LNCaP clone FGC (cell line): ENCODE measurements at regions not wholly inside any gene's neighbourhood (a gene's known extent, or its start where the extent isn't known, plus 50 kb on each side); places are given as distances from the start of the nearest gene placed in this dataset.

Experiments used
- DNase-seq: peaks from one replicate; pipeline ENCODE4 v3.0.0-alpha.2; 2011; ENCODE audit warnings: low read depth
- H3K4me3 ChIP-seq: 2 replicates; pipeline ENCODE4 v1.5.1; 2011; ENCODE audit warnings: mild to moderate bottlenecking, low read depth, low read length, control low read depth
- TF ChIP-seq, protein P1 (sequence below): IDR thresholded peaks from 2 replicates; pipeline ENCODE4 v1.5.1; 2012; ENCODE audit warnings: mild to moderate bottlenecking; ENCODE audit not compliant: control insufficient read depth, insufficient read depth; ENCODE audit errors: extremely low read depth

DNA sequence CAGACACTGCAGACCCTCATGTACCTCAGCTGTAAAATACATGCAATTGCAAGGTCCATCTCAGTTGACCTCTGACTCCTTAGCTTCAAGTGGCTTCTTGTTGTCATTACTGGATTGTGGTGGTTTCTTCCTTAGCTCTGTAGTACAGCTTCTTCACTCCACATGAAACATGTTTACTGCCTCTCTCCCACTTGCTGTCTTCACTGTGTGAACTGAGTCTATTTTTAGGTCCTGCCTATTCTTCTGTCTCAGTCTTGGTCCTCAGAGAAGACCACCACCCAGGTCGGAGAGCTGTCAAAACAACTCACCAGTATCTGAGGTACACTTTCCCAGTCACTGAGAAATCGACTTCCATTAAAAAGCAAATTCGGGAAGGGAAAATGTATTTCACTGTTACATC, 50.2 kb upstream of the EYA4 start:
- no peak overlapping the region for H3K4me3 ChIP-seq
- TF ChIP-seq, protein P1, sequence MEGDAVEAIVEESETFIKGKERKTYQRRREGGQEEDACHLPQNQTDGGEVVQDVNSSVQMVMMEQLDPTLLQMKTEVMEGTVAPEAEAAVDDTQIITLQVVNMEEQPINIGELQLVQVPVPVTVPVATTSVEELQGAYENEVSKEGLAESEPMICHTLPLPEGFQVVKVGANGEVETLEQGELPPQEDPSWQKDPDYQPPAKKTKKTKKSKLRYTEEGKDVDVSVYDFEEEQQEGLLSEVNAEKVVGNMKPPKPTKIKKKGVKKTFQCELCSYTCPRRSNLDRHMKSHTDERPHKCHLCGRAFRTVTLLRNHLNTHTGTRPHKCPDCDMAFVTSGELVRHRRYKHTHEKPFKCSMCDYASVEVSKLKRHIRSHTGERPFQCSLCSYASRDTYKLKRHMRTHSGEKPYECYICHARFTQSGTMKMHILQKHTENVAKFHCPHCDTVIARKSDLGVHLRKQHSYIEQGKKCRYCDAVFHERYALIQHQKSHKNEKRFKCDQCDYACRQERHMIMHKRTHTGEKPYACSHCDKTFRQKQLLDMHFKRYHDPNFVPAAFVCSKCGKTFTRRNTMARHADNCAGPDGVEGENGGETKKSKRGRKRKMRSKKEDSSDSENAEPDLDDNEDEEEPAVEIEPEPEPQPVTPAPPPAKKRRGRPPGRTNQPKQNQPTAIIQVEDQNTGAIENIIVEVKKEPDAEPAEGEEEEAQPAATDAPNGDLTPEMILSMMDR: no peak
- no peak for DNase-seq

DNA sequence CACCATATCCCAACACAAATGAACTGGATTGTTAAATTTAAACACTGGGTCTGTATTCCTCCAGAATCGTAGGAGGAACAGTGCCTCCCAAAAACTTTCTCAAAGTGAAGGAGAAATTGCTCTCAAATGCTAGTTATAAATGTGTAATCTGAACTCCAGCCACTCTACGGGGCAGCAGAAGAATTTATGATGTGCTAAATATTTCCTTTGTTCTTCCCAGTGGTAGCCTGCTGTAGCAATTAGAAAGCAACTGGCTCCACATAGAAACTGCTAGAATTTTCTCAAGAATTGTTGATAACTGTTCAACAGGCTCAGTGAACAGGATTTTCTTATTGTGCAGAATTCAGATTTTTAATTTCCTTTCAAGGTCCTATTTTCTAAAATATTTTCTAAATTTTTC, 49.8 kb upstream of the EYA4 start:
- no peak for DNase-seq
- no peak overlapping the region for H3K4me3 ChIP-seq
- TF ChIP-seq, protein P1: no peak
